Gastrocnemius medialis (tissue), 4 donors: ENCODE measurements at regions not wholly inside any gene's neighbourhood (a gene's known extent, or its start where the extent isn't known, plus 50 kb on each side); places are given as distances from the start of the nearest gene placed in this dataset.
"Not testable (repeated sequence)": the region's sequence is repeated elsewhere in the genome, so short reads cannot be mapped to it uniquely, and the experiment has no call there.

Experiments used
- CTCF ChIP-seq, 5 experiments: fragments of 450-650 bp in 3 of 5; fragments of 200-600 bp in 2 of 5; sonication (generic) in 2 of 5; IDR thresholded peaks in 4 of 5; conservative IDR thresholded peaks in 1 of 5; 1 replicate in 4 of 5; 2 replicates in 1 of 5; pipeline ENCODE4 v1.5.1; 2016 to 2019; ENCODE audit warnings: antibody characterized with exemption in 5 of 5, mild to moderate bottlenecking in 3 of 5, moderate library complexity in 3 of 5
- POLR2A ChIP-seq, 2 donors: fragments of 450-650 bp; IDR thresholded peaks; one replicate each; pipeline ENCODE4 v1.6.1; 2017; ENCODE audit warnings: antibody characterized with exemption in 2 of 2, mild to moderate bottlenecking in 2 of 2, moderate library complexity in 2 of 2

- TF ChIP-seq CTCF (IDR thresholded peaks at IDR 0.05 in 4 of 5, conservative IDR thresholded peaks at IDR 0.05 in 1 of 5); POLR2A (IDR thresholded peaks at IDR 0.05): not testable (repeated sequence)
Observed at GRCh38 chr21:9705455-9705854, 815.9 kb upstream of the TPTE start.
